ENCODE measurements at regions not wholly inside any gene's neighbourhood (a gene's known extent, or its start where the extent isn't known, plus 50 kb on each side); places are given as distances from the start of the nearest gene placed in this dataset.
"Not testable (repeated sequence)": the region's sequence is repeated elsewhere in the genome, so short reads cannot be mapped to it uniquely, and the experiment has no call there.

- DNase-seq (ENCODE audit: low spot score) = no peak
These were observed 230.6 kb downstream of the FNDC1 start for GRCh38 chr6:159399751-159400221.

- no peak for DNase-seq (ENCODE audit: low spot score)
These were observed 229.4 kb downstream of the FNDC1 start for GRCh38 chr6:159398633-159399032.

- DNase-seq (ENCODE audit: low spot score) = no peak
These were observed 228.6 kb downstream of the FNDC1 start for GRCh38 chr6:159397753-159398152.

GRCh38 chr6:159395609-159396008 is 226.4 kb downstream of the FNDC1 start:
- no peak for DNase-seq (ENCODE audit: low spot score)

- DNase-seq (ENCODE audit: low spot score) = not testable (repeated sequence)
These were observed 223.5 kb downstream of the FNDC1 start for GRCh38 chr6:159392695-159393094.

GRCh38 chr6:159390381-159390780 is 221.2 kb downstream of the FNDC1 start:
- DNase-seq (ENCODE audit: low spot score) = no peak

- no peak for DNase-seq (ENCODE audit: low spot score)
These were observed 220.5 kb downstream of the FNDC1 start for GRCh38 chr6:159389695-159390094.

GRCh38 chr6:159380114-159380513 is 210.9 kb downstream of the FNDC1 start:
- DNase-seq (ENCODE audit: low spot score) = no peak

GRCh38 chr6:159378411-159379328 is 209.5 kb downstream of the FNDC1 start:
- no peak for DNase-seq (ENCODE audit: low spot score)

- DNase-seq (ENCODE audit: low spot score) = no peak
These were observed 207.4 kb downstream of the FNDC1 start for GRCh38 chr6:159376516-159377158.

GRCh38 chr6:159375014-159375413 is 205.8 kb downstream of the FNDC1 start:
- DNase-seq (ENCODE audit: low spot score) = no peak

GRCh38 chr6:159373670-159374069 is 204.5 kb downstream of the FNDC1 start:
- DNase-seq (ENCODE audit: low spot score) = no peak

- DNase-seq (ENCODE audit: low spot score) = no peak
These were observed 203.1 kb downstream of the FNDC1 start for GRCh38 chr6:159372333-159372732.

GRCh38 chr6:159360306-159360705 is 191.1 kb downstream of the FNDC1 start:
- no peak for DNase-seq (ENCODE audit: low spot score)

- DNase-seq (ENCODE audit: low spot score) = no peak
These were observed 190.5 kb downstream of the FNDC1 start for GRCh38 chr6:159359581-159360297.

- DNase-seq (ENCODE audit: low spot score) = no peak
These were observed 189.4 kb downstream of the FNDC1 start for GRCh38 chr6:159358562-159358961.

GRCh38 chr6:159357211-159357915 is 188.2 kb downstream of the FNDC1 start:
- no peak for DNase-seq (ENCODE audit: low spot score)

GRCh38 chr6:159353193-159353592 is 184.0 kb downstream of the FNDC1 start:
- DNase-seq (ENCODE audit: low spot score) = no peak

GRCh38 chr6:159351707-159352106 is 182.5 kb downstream of the FNDC1 start:
- DNase-seq (ENCODE audit: low spot score) = no peak

GRCh38 chr6:159349915-159350314 is 180.7 kb downstream of the FNDC1 start:
- no peak for DNase-seq (ENCODE audit: low spot score)

- DNase-seq (ENCODE audit: low spot score) = no peak
These were observed 174.5 kb downstream of the FNDC1 start for GRCh38 chr6:159343709-159344108.

- DNase-seq (ENCODE audit: low spot score) = no peak
These were observed 172.9 kb downstream of the FNDC1 start for GRCh38 chr6:159342146-159342545.

All from COLO829 (cell line).